ENCODE measurements at regions not wholly inside any gene's neighbourhood (a gene's known extent, or its start where the extent isn't known, plus 50 kb on each side); places are given as distances from the start of the nearest gene placed in this dataset.

DNA sequence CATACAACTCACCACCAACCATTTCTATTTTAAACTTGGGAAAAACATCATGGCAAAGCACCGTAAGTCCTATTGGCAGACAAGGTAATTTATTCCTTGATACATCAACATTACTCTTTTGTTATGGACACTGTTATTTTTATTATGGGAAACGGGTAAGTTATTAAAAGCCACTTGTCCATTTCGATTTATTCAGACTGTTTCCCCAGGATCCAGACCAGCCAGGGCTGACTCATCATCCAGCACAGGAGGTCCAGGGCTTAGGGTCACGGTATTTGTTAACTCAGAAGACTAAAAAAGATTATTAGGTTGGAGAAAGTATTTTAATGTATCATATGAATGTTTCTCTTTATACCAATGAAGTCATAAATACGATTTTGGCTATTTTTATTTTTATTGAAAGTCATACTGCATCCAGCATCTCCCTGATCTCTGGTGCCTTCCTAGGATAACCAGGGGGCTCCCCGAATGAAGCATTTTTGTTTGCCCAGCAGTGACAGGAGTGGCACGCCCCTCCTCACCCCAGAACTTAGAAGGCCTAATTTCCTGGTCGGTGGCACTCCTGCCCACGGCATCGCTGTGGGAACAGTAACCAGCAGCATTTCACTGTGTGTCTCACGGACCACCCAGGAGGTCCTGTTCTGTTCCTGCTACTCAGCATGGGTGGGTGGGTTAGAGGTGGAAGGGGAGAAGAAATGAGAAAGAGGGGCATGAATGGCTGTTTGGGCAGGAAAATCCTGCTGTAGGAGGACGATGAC lies 446.1 kb downstream of the EIPR1 start:
- no peak overlapping the region for H3K4me3 Mint-ChIP-seq
- 79% methylated on average over 5 of the region's 12 CpGs for WGBS (ENCODE audit: insufficient coverage)
- H3K27me3 Mint-ChIP-seq = peaks cover 3 to 12% of the 10 kb centered on the region in 2 donors
- H3K36me3 ChIP-seq (ENCODE audit: control insufficient read depth in 2 of 2, extremely low read depth in 1 of 2, insufficient read depth in 1 of 2, low read length in 1 of 2) = no peaks in the 10 kb centered on the region
- H3K9me3 ChIP-seq = no peaks in the 10 kb centered on the region
- no peak overlapping the region for H3K4me3 ChIP-seq (ENCODE audit: control insufficient read depth in 1 of 2, extremely low read depth in 1 of 2, low read length in 1 of 2)
- ChIA-PET CTCF (no interaction called here), POLR2A (no interaction called here)
- DNase-seq (no peak), ATAC-seq (replicated peaks in 1 of 4) (no peak)
- H3K4me1 Mint-ChIP-seq = no peaks in the 10 kb centered on the region
- peaks cover 0 to 17% of the 10 kb centered on the region in 2 experiments for H3K27me3 ChIP-seq (replicated peaks in 1 of 2; ENCODE audit: control insufficient read depth in 2 of 2, extremely low read depth in 1 of 2, insufficient read depth in 2 of 2, low read length in 1 of 2)
- H3K9me3 Mint-ChIP-seq = peaks cover 0 to 5% (median 5%) of the 10 kb centered on the region in 3 donors
- H3K4me1 ChIP-seq (ENCODE audit: control insufficient read depth in 1 of 2, extremely low read depth in 1 of 2, insufficient read depth in 2 of 2, low read length in 2 of 2) = no peaks in the 10 kb centered on the region
- no peak overlapping the region for H3K27ac Mint-ChIP-seq
- no peaks in the 10 kb centered on the region for H3K36me3 Mint-ChIP-seq
- no peak overlapping the region for H3K27ac ChIP-seq (ENCODE audit: low read length)

DNA sequence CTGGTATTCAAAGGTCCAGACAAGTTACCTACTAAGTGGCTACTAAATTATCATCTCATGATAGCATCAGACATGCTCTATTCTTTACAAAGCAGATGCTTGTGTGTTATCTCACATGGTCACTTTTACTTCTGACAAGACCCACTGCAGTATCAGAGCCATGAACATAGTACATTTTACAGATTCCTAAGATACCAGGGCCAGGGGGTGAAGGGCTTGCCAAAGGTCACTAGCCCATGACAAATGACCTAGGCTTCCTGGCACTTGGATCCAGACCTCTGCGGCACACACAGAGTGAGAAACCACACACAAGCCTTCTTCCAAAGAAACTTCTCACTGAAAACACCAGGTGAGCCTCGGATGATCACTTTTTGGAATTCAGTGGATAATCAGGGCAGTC lies 446.8 kb downstream of the EIPR1 start:
- peaks cover 3 to 13% of the 10 kb centered on the region in 2 donors for H3K27me3 Mint-ChIP-seq
- H3K4me1 Mint-ChIP-seq = no peaks in the 10 kb centered on the region
- ATAC-seq (replicated peaks in 1 of 4) = no peak
- no CpG with 5 or more reads among the region's 2 CpGs for WGBS (ENCODE audit: insufficient coverage)
- no peaks in the 10 kb centered on the region for H3K9me3 ChIP-seq
- H3K4me3 ChIP-seq (ENCODE audit: control insufficient read depth in 1 of 2, extremely low read depth in 1 of 2, low read length in 1 of 2) = no peak overlapping the region
- H3K36me3 Mint-ChIP-seq = no peaks in the 10 kb centered on the region
- H3K27ac Mint-ChIP-seq = no peak overlapping the region
- ChIA-PET POLR2A (no interaction called here), CTCF (no interaction called here)
- H3K9me3 Mint-ChIP-seq = peaks cover 0 to 5% (median 5%) of the 10 kb centered on the region in 3 donors
- peaks cover 0 to 17% of the 10 kb centered on the region in 2 experiments for H3K27me3 ChIP-seq (replicated peaks in 1 of 2; ENCODE audit: control insufficient read depth in 2 of 2, extremely low read depth in 1 of 2, insufficient read depth in 2 of 2, low read length in 1 of 2)
- H3K27ac ChIP-seq (ENCODE audit: low read length) = no peak overlapping the region
- H3K4me3 Mint-ChIP-seq = no peak overlapping the region
- DNase-seq = no peak
- H3K4me1 ChIP-seq (ENCODE audit: control insufficient read depth in 1 of 2, extremely low read depth in 1 of 2, insufficient read depth in 2 of 2, low read length in 2 of 2) = no peaks in the 10 kb centered on the region
- H3K36me3 ChIP-seq (ENCODE audit: control insufficient read depth in 2 of 2, extremely low read depth in 1 of 2, insufficient read depth in 1 of 2, low read length in 1 of 2) = no peaks in the 10 kb centered on the region

- Histone ChIP-seq H3K27me3 (replicated peaks in 1 of 2; ENCODE audit: control insufficient read depth in 2 of 2, extremely low read depth in 1 of 2, insufficient read depth in 2 of 2, low read length in 1 of 2) (peaks cover 0 to 3% of the 10 kb centered on the region in 2 experiments), H3K4me3 (ENCODE audit: control insufficient read depth in 1 of 2, extremely low read depth in 1 of 2, low read length in 1 of 2) (no peak overlapping the region), H3K4me1 (ENCODE audit: control insufficient read depth in 1 of 2, extremely low read depth in 1 of 2, insufficient read depth in 2 of 2, low read length in 2 of 2) (no peaks in the 10 kb centered on the region), H3K9me3 (no peaks in the 10 kb centered on the region), H3K36me3 (ENCODE audit: control insufficient read depth in 2 of 2, extremely low read depth in 1 of 2, insufficient read depth in 1 of 2, low read length in 1 of 2) (no peaks in the 10 kb centered on the region), H3K27ac (ENCODE audit: low read length) (no peak overlapping the region)
- no peaks in the 10 kb centered on the region for H3K4me1 Mint-ChIP-seq
- H3K36me3 Mint-ChIP-seq = no peaks in the 10 kb centered on the region
- no peak overlapping the region for H3K27ac Mint-ChIP-seq
- no peak overlapping the region for H3K4me3 Mint-ChIP-seq
- ChIA-PET CTCF (no interaction called here), POLR2A (no interaction called here)
- peaks cover 0 to 5% (median 5%) of the 10 kb centered on the region in 3 donors for H3K9me3 Mint-ChIP-seq
- DNase-seq (no peak), ATAC-seq (replicated peaks in 1 of 4) (no peak)
- peaks cover 0 to 12% of the 10 kb centered on the region in 2 donors for H3K27me3 Mint-ChIP-seq
- WGBS (ENCODE audit: insufficient coverage) = no CpG with 5 or more reads among the region's 4 CpGs
Measured at GRCh38 chr2:2926858-2927175, 450.8 kb downstream of the EIPR1 start.

DNA sequence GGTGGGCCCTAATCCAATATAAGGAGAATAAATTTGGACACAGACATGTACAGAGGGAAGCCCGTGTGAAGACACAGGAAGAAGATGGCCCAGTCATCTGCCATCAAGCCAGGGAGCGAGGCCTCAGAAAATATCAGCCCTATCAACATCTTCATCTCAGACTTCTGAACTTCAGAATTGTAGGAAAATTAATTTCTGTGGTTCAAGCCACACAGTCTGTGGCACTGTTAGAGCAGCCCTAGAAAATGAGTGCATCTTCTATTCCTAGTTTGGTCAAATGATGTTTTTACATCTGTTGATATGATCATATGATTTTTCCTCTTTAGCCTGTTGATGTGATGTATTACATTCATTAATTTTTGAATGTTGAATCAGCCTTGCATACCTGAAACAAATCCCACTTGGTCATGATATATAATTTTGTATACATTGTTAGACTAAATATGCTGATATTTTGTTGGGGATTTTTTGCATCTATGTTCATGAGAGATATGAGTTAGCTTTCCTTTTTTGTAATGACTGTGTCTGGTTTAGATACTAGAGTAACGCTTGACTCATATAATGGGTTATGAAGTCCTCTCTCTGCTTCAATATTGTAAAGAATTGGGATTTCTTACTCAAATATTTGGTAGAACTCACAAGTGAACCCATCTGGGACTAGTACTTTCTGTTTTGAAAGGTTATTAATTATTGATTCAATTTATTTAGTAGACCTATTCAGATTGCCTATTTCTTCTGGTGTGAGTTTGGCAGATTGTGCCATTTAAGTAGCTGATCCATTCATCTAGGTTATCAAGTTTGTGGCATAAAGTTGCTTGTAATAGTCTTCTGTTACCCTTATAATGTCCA lies 451.4 kb downstream of the EIPR1 start:
- no peak for ATAC-seq (replicated peaks in 1 of 4)
- H3K4me3 Mint-ChIP-seq = no peak overlapping the region
- no peaks in the 10 kb centered on the region for H3K4me1 Mint-ChIP-seq
- no peaks in the 10 kb centered on the region for H3K36me3 Mint-ChIP-seq
- no CpG with 5 or more reads among the region's 3 CpGs for WGBS (ENCODE audit: insufficient coverage)
- no peaks in the 10 kb centered on the region for H3K9me3 ChIP-seq
- H3K27ac ChIP-seq (ENCODE audit: low read length) = no peak overlapping the region
- no peak overlapping the region for H3K4me3 ChIP-seq (ENCODE audit: control insufficient read depth in 1 of 2, extremely low read depth in 1 of 2, low read length in 1 of 2)
- no peak overlapping the region for H3K27ac Mint-ChIP-seq
- H3K27me3 Mint-ChIP-seq = peaks cover 0 to 12% of the 10 kb centered on the region in 2 donors
- H3K27me3 ChIP-seq (replicated peaks in 1 of 2; ENCODE audit: control insufficient read depth in 2 of 2, extremely low read depth in 1 of 2, insufficient read depth in 2 of 2, low read length in 1 of 2) = no peaks in the 10 kb centered on the region
- H3K4me1 ChIP-seq (ENCODE audit: control insufficient read depth in 1 of 2, extremely low read depth in 1 of 2, insufficient read depth in 2 of 2, low read length in 2 of 2) = no peaks in the 10 kb centered on the region
- ChIA-PET POLR2A (no interaction called here), CTCF (no interaction called here)
- H3K36me3 ChIP-seq (ENCODE audit: control insufficient read depth in 2 of 2, extremely low read depth in 1 of 2, insufficient read depth in 1 of 2, low read length in 1 of 2) = no peaks in the 10 kb centered on the region
- no peak for DNase-seq
- peaks cover 0 to 5% (median 5%) of the 10 kb centered on the region in 3 donors for H3K9me3 Mint-ChIP-seq

DNA sequence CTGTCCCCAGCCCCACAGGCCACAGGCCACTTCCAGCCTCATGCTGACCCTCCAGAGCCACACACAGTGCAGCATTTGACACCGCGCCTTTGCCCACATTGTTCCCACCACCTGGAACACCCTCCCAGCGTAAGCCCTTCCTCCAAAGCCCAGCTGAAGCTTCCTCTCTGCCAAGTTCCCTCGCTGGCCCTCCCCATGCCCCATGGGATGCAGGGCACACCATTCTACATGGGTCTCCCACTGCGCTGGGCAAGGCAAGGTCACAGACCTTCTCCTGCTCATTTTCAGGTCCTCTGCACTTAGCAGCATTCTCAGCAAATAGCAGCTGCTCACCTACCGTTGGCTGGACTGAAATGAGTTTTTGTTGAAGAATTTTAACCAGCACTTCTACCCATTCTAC lies 455.5 kb downstream of the EIPR1 start:
- Histone ChIP-seq H3K4me3 (ENCODE audit: control insufficient read depth in 1 of 2, extremely low read depth in 1 of 2, low read length in 1 of 2) (no peak overlapping the region), H3K9me3 (no peaks in the 10 kb centered on the region), H3K27ac (ENCODE audit: low read length) (no peak overlapping the region), H3K36me3 (ENCODE audit: control insufficient read depth in 2 of 2, extremely low read depth in 1 of 2, insufficient read depth in 1 of 2, low read length in 1 of 2) (no peaks in the 10 kb centered on the region), H3K27me3 (replicated peaks in 1 of 2; ENCODE audit: control insufficient read depth in 2 of 2, extremely low read depth in 1 of 2, insufficient read depth in 2 of 2, low read length in 1 of 2) (peaks cover 0 to 7% of the 10 kb centered on the region in 2 experiments), H3K4me1 (ENCODE audit: control insufficient read depth in 1 of 2, extremely low read depth in 1 of 2, insufficient read depth in 2 of 2, low read length in 2 of 2) (no peaks in the 10 kb centered on the region)
- H3K27ac Mint-ChIP-seq = no peak overlapping the region
- DNase-seq (no peak), ATAC-seq (replicated peaks in 1 of 4) (no peak)
- H3K4me1 Mint-ChIP-seq = no peaks in the 10 kb centered on the region
- H3K9me3 Mint-ChIP-seq = no peaks in the 10 kb centered on the region
- 73% methylated on average over 4 of the region's 6 CpGs for WGBS (ENCODE audit: insufficient coverage)
- no peak overlapping the region for H3K4me3 Mint-ChIP-seq
- H3K36me3 Mint-ChIP-seq = no peaks in the 10 kb centered on the region
- POLR2A ChIA-PET = no interaction called here
- peaks cover 0 to 15% of the 10 kb centered on the region in 2 donors for H3K27me3 Mint-ChIP-seq
- CTCF ChIA-PET = interaction anchor here in 1 of 2 donors (0.9 kb wide), 1 partner anchor 12 kb away, joined by 3 read pairs; no protein-coding TSS in a partner anchor

- no peaks in the 10 kb centered on the region for H3K4me1 ChIP-seq (ENCODE audit: control insufficient read depth in 1 of 2, extremely low read depth in 1 of 2, insufficient read depth in 2 of 2, low read length in 2 of 2)
- no peak overlapping the region for H3K27ac ChIP-seq (ENCODE audit: low read length)
- DNase-seq (no peak), ATAC-seq (replicated peaks in 1 of 4) (no peak)
- H3K27me3 ChIP-seq (replicated peaks in 1 of 2; ENCODE audit: control insufficient read depth in 2 of 2, extremely low read depth in 1 of 2, insufficient read depth in 2 of 2, low read length in 1 of 2) = peaks cover 0 to 8% of the 10 kb centered on the region in 2 experiments
- H3K36me3 ChIP-seq (ENCODE audit: control insufficient read depth in 2 of 2, extremely low read depth in 1 of 2, insufficient read depth in 1 of 2, low read length in 1 of 2) = no peaks in the 10 kb centered on the region
- POLR2A ChIA-PET = no interaction called here
- CTCF ChIA-PET = no interaction called here
- Mint-ChIP-seq H3K27me3 (peaks cover 0 to 19% of the 10 kb centered on the region in 2 donors), H3K9me3 (no peaks in the 10 kb centered on the region), H3K4me3 (no peak overlapping the region), H3K4me1 (no peaks in the 10 kb centered on the region), H3K36me3 (no peaks in the 10 kb centered on the region), H3K27ac (no peak overlapping the region)
- 90% methylated on average over 12 of the region's 16 CpGs for WGBS (ENCODE audit: insufficient coverage)
- H3K9me3 ChIP-seq = no peaks in the 10 kb centered on the region
- no peak overlapping the region for H3K4me3 ChIP-seq (ENCODE audit: control insufficient read depth in 1 of 2, extremely low read depth in 1 of 2, low read length in 1 of 2)
Measured at GRCh38 chr2:2921011-2921720, 456.5 kb downstream of the EIPR1 start.

All from T-cell (primary cell).